ENCODE measurements at regions not wholly inside any gene's neighbourhood (a gene's known extent, or its start where the extent isn't known, plus 50 kb on each side); places are given as distances from the start of the nearest gene placed in this dataset.

DNA sequence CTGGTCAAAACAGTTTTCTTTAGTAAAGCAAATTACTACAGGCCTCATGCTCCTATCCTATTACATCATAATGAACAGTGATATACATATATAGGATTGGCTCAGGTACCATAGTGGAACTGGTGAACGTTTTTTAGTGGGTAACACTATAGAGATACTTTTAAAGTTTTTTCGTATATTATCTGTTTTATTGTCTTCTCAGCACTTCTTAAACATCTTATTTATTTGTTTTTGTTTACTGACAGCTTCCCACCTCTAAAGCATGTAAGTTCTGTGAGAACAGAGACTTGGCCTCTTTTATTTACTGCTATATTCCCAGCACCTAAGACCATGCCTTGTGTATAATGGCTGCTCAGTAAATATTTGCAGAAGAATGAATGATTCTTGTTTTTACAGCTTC lies 81.1 kb upstream of the PSMA6 start:
- TF ChIP-seq CTCF (IDR thresholded peaks at IDR 0.05; ENCODE audit: poor library complexity, severe bottlenecking) (no peak), TAF1 (IDR thresholded peaks at IDR 0.05; ENCODE audit: low read depth) (no peak), EZH2 (IDR thresholded peaks at IDR 0.05; ENCODE audit: borderline replicate concordance, insufficient read depth, low read length, poor library complexity, severe bottlenecking) (no peak)
- TF ChIP-seq, protein P1, sequence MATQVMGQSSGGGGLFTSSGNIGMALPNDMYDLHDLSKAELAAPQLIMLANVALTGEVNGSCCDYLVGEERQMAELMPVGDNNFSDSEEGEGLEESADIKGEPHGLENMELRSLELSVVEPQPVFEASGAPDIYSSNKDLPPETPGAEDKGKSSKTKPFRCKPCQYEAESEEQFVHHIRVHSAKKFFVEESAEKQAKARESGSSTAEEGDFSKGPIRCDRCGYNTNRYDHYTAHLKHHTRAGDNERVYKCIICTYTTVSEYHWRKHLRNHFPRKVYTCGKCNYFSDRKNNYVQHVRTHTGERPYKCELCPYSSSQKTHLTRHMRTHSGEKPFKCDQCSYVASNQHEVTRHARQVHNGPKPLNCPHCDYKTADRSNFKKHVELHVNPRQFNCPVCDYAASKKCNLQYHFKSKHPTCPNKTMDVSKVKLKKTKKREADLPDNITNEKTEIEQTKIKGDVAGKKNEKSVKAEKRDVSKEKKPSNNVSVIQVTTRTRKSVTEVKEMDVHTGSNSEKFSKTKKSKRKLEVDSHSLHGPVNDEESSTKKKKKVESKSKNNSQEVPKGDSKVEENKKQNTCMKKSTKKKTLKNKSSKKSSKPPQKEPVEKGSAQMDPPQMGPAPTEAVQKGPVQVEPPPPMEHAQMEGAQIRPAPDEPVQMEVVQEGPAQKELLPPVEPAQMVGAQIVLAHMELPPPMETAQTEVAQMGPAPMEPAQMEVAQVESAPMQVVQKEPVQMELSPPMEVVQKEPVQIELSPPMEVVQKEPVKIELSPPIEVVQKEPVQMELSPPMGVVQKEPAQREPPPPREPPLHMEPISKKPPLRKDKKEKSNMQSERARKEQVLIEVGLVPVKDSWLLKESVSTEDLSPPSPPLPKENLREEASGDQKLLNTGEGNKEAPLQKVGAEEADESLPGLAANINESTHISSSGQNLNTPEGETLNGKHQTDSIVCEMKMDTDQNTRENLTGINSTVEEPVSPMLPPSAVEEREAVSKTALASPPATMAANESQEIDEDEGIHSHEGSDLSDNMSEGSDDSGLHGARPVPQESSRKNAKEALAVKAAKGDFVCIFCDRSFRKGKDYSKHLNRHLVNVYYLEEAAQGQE (IDR thresholded peaks at IDR 0.05; ENCODE audit: borderline replicate concordance) = no peak
